ENCODE measurements at regions not wholly inside any gene's neighbourhood (a gene's known extent, or its start where the extent isn't known, plus 50 kb on each side); places are given as distances from the start of the nearest gene placed in this dataset.

GRCh38 chr11:79546351-79546750 is 105.5 kb upstream of the TENM4 start:
- Mint-ChIP-seq H3K27ac (no peak overlapping the region), H3K4me1 (ENCODE audit: low read depth) (peaks cover 6% of the 10 kb centered on the region), H3K36me3 (ENCODE audit: insufficient read depth) (no peaks in the 10 kb centered on the region), H3K9me3 (ENCODE audit: low read depth) (no peaks in the 10 kb centered on the region), H3K4me3 (ENCODE audit: low read depth) (no peak overlapping the region), H3K27me3 (no peaks in the 10 kb centered on the region)
- TF ChIP-seq CTCF (IDR thresholded peaks at IDR 0.05; ENCODE audit: unreplicated experiment) = no peak
- DNase-seq (ENCODE audit: low spot score, unreplicated experiment) = no peak

GRCh38 chr11:79544361-79544760 is 103.5 kb upstream of the TENM4 start:
- no peak for TF ChIP-seq CTCF (IDR thresholded peaks at IDR 0.05; ENCODE audit: unreplicated experiment)
- no peak overlapping the region for H3K27ac Mint-ChIP-seq
- no peaks in the 10 kb centered on the region for H3K9me3 Mint-ChIP-seq (ENCODE audit: low read depth)
- H3K4me1 Mint-ChIP-seq (ENCODE audit: low read depth) = peaks cover 6% of the 10 kb centered on the region
- no peak overlapping the region for H3K4me3 Mint-ChIP-seq (ENCODE audit: low read depth)
- H3K27me3 Mint-ChIP-seq = no peaks in the 10 kb centered on the region
- no peaks in the 10 kb centered on the region for H3K36me3 Mint-ChIP-seq (ENCODE audit: insufficient read depth)
- no peak for DNase-seq (ENCODE audit: low spot score, unreplicated experiment)

- no peak for TF ChIP-seq CTCF (IDR thresholded peaks at IDR 0.05; ENCODE audit: unreplicated experiment)
- no peaks in the 10 kb centered on the region for H3K36me3 Mint-ChIP-seq (ENCODE audit: insufficient read depth)
Measured at GRCh38 chr11:79543101-79543500, 102.3 kb upstream of the TENM4 start.

GRCh38 chr11:79541466-79541865 is 100.6 kb upstream of the TENM4 start:
- H3K27me3 Mint-ChIP-seq = peaks cover 8% of the 10 kb centered on the region
- H3K4me1 Mint-ChIP-seq (ENCODE audit: low read depth) = peaks cover 1% of the 10 kb centered on the region
- DNase-seq (ENCODE audit: low spot score, unreplicated experiment) = no peak

More at GRCh38 chr11:79543101-79543500, 102.3 kb upstream of the TENM4 start:
- H3K27ac Mint-ChIP-seq = no peak overlapping the region
- no peaks in the 10 kb centered on the region for H3K9me3 Mint-ChIP-seq (ENCODE audit: low read depth)
- DNase-seq (ENCODE audit: low spot score, unreplicated experiment) = no peak
- H3K4me1 Mint-ChIP-seq (ENCODE audit: low read depth) = peaks cover 1% of the 10 kb centered on the region
- no peak overlapping the region for H3K4me3 Mint-ChIP-seq (ENCODE audit: low read depth)
- H3K27me3 Mint-ChIP-seq = peaks cover 6% of the 10 kb centered on the region

GRCh38 chr11:79538775-79539174 is 97.9 kb upstream of the TENM4 start:
- no peaks in the 10 kb centered on the region for H3K36me3 Mint-ChIP-seq (ENCODE audit: insufficient read depth)
- no peak overlapping the region for H3K27ac Mint-ChIP-seq
- no peak for TF ChIP-seq CTCF (IDR thresholded peaks at IDR 0.05; ENCODE audit: unreplicated experiment)
- no peak for DNase-seq (ENCODE audit: low spot score, unreplicated experiment)
- H3K9me3 Mint-ChIP-seq (ENCODE audit: low read depth) = no peaks in the 10 kb centered on the region
- peaks cover 1% of the 10 kb centered on the region for H3K4me1 Mint-ChIP-seq (ENCODE audit: low read depth)
- H3K27me3 Mint-ChIP-seq = peaks cover 12% of the 10 kb centered on the region
- no peak overlapping the region for H3K4me3 Mint-ChIP-seq (ENCODE audit: low read depth)

More at GRCh38 chr11:79541466-79541865, 100.6 kb upstream of the TENM4 start:
- H3K4me3 Mint-ChIP-seq (ENCODE audit: low read depth) = no peak overlapping the region
- no peak overlapping the region for H3K27ac Mint-ChIP-seq
- no peak for TF ChIP-seq CTCF (IDR thresholded peaks at IDR 0.05; ENCODE audit: unreplicated experiment)
- no peaks in the 10 kb centered on the region for H3K9me3 Mint-ChIP-seq (ENCODE audit: low read depth)
- H3K36me3 Mint-ChIP-seq (ENCODE audit: insufficient read depth) = no peaks in the 10 kb centered on the region

Measured in progenitor cell of endocrine pancreas (in vitro differentiated cells).